ENCODE measurements at regions not wholly inside any gene's neighbourhood (a gene's known extent, or its start where the extent isn't known, plus 50 kb on each side); places are given as distances from the start of the nearest gene placed in this dataset.
"Not testable (repeated sequence)": the region's sequence is repeated elsewhere in the genome, so short reads cannot be mapped to it uniquely, and the experiment has no call there.

DNA sequence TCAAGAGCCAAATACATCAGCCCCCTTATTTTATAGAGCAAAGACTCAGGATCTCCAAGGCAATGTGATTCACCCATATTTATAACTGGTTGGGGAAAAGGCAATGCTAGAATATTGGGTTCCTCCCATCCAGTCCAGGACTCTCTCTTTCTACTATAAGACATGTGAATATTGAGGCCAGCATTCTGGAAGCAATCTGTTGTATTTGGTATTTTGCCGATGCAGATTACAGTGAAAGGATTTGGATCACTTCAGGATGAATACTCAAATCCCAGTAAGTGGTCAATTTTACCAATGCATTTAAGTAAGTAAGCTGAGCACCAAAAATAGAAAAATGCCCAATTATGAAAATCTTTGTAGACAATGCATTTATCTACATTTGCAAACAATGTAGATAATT, 1834.7 kb upstream of the PIK3C3 start:
- no peaks in the 10 kb centered on the region for H3K4me1 ChIP-seq (ENCODE audit: low read depth, poor library complexity, severe bottlenecking)
- TF ChIP-seq, protein P1, sequence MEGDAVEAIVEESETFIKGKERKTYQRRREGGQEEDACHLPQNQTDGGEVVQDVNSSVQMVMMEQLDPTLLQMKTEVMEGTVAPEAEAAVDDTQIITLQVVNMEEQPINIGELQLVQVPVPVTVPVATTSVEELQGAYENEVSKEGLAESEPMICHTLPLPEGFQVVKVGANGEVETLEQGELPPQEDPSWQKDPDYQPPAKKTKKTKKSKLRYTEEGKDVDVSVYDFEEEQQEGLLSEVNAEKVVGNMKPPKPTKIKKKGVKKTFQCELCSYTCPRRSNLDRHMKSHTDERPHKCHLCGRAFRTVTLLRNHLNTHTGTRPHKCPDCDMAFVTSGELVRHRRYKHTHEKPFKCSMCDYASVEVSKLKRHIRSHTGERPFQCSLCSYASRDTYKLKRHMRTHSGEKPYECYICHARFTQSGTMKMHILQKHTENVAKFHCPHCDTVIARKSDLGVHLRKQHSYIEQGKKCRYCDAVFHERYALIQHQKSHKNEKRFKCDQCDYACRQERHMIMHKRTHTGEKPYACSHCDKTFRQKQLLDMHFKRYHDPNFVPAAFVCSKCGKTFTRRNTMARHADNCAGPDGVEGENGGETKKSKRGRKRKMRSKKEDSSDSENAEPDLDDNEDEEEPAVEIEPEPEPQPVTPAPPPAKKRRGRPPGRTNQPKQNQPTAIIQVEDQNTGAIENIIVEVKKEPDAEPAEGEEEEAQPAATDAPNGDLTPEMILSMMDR (conservative IDR thresholded peaks at IDR 0.05; ENCODE audit: low read depth, low read length), result no peak
- H4K20me1 ChIP-seq (ENCODE audit: insufficient read depth), result no peaks in the 10 kb centered on the region
- no peak overlapping the region for H2AFZ ChIP-seq (ENCODE audit: low read depth)
- no peaks in the 10 kb centered on the region for H3K27me3 ChIP-seq (ENCODE audit: insufficient read depth, low read depth)
- H3K4me3 ChIP-seq (IDR thresholded peaks at IDR 0.05; ENCODE audit: insufficient read depth, low read depth, low read length), result no peak overlapping the region
- no peak overlapping the region for H3K27ac ChIP-seq
- H3K9ac ChIP-seq, result no peak overlapping the region
- no peaks in the 10 kb centered on the region for H3K36me3 ChIP-seq (ENCODE audit: insufficient read depth)
- no peak overlapping the region for H3K4me2 ChIP-seq
- H3K79me2 ChIP-seq (ENCODE audit: insufficient read depth, low read depth), result no peaks in the 10 kb centered on the region

DNA sequence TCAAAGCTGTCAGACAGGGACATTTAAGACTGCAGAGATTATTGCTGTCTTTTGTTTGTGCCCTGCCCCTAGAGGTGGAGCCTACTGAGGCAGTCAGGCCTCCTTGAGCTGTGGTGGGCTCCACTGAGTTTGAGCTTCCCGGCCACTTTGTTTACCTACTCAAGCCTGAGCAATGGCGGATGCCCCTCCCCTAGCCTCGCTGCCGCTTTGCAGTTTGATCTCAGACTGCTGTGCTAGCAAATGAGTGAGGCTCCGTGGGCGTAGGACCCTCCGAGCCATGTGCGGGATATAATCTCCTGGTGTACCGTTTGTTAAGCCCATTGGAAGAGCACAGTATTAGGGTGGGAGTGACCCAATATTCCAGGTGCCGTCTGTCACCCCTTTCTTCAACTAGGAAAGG, 1835.5 kb upstream of the PIK3C3 start:
- not testable (repeated sequence) for H3K4me3 ChIP-seq (IDR thresholded peaks at IDR 0.05; ENCODE audit: insufficient read depth, low read depth, low read length); H2AFZ ChIP-seq (ENCODE audit: low read depth); H3K36me3 ChIP-seq (ENCODE audit: insufficient read depth); H3K27me3 ChIP-seq (ENCODE audit: insufficient read depth, low read depth); H4K20me1 ChIP-seq (ENCODE audit: insufficient read depth); H3K79me2 ChIP-seq (ENCODE audit: insufficient read depth, low read depth); H3K4me1 ChIP-seq (ENCODE audit: low read depth, poor library complexity, severe bottlenecking); H3K27ac ChIP-seq; H3K4me2 ChIP-seq; H3K9ac ChIP-seq

DNA sequence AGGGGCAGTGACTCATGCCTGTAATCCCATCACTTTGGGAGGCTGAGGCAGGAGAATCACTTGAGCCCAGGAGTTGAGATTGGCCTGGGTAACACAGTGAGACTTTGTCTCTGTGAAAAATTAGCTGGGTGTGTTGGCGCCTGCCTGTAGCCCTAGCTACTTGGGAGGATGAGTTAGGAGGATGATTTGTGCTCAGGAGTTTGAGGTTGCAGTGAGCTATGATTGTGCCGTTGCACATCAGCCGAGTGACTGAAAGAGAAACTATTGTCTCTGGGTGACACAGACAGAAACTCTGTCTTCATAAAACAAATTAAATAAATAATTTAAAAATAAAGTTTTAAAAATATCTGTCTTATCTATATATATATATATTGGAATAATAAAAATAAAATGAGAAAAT, 1844.6 kb upstream of the PIK3C3 start:
- TF ChIP-seq, protein P1 (conservative IDR thresholded peaks at IDR 0.05; ENCODE audit: low read depth, low read length), result no peak
- Histone ChIP-seq H3K27ac (no peak overlapping the region), H2AFZ (ENCODE audit: low read depth) (no peak overlapping the region), H3K4me1 (ENCODE audit: low read depth, poor library complexity, severe bottlenecking) (peaks cover 4% of the 10 kb centered on the region), H3K4me3 (IDR thresholded peaks at IDR 0.05; ENCODE audit: insufficient read depth, low read depth, low read length) (no peak overlapping the region), H3K9ac (no peak overlapping the region), H4K20me1 (ENCODE audit: insufficient read depth) (no peaks in the 10 kb centered on the region), H3K4me2 (no peak overlapping the region), H3K36me3 (ENCODE audit: insufficient read depth) (no peaks in the 10 kb centered on the region), H3K27me3 (ENCODE audit: insufficient read depth, low read depth) (no peaks in the 10 kb centered on the region), H3K79me2 (ENCODE audit: insufficient read depth, low read depth) (no peaks in the 10 kb centered on the region)

- H3K79me2 ChIP-seq (ENCODE audit: insufficient read depth, low read depth), result no peaks in the 10 kb centered on the region
- peaks cover 4% of the 10 kb centered on the region for H3K4me1 ChIP-seq (ENCODE audit: low read depth, poor library complexity, severe bottlenecking)
- no peak overlapping the region; the same call in 1 of the 2 replicates for H3K4me2 ChIP-seq
- no peaks in the 10 kb centered on the region for H3K27me3 ChIP-seq (ENCODE audit: insufficient read depth, low read depth)
- no peaks in the 10 kb centered on the region for H3K36me3 ChIP-seq (ENCODE audit: insufficient read depth)
- H4K20me1 ChIP-seq (ENCODE audit: insufficient read depth), result no peaks in the 10 kb centered on the region
- H3K9ac ChIP-seq, result no peak overlapping the region
- H2AFZ ChIP-seq (ENCODE audit: low read depth), result peak overlapping the region; percentile 17; the same call in 1 of the 2 replicates
- no peak overlapping the region for H3K4me3 ChIP-seq (IDR thresholded peaks at IDR 0.05; ENCODE audit: insufficient read depth, low read depth, low read length)
- TF ChIP-seq, protein P1 (conservative IDR thresholded peaks at IDR 0.05; ENCODE audit: low read depth, low read length), result no peak
- H3K27ac ChIP-seq, result no peak overlapping the region
These were observed 1845.6 kb upstream of the PIK3C3 start for GRCh38 chr18:40109252-40110049.

- Histone ChIP-seq H3K79me2 (ENCODE audit: insufficient read depth, low read depth) (no peaks in the 10 kb centered on the region), H3K4me3 (IDR thresholded peaks at IDR 0.05; ENCODE audit: insufficient read depth, low read depth, low read length) (no peak overlapping the region), H2AFZ (ENCODE audit: low read depth) (peak overlapping the region; percentile 17; the same call in 1 of the 2 replicates), H3K4me2 (no peak overlapping the region), H4K20me1 (ENCODE audit: insufficient read depth) (no peaks in the 10 kb centered on the region), H3K27me3 (ENCODE audit: insufficient read depth, low read depth) (no peaks in the 10 kb centered on the region), H3K27ac (no peak overlapping the region), H3K36me3 (ENCODE audit: insufficient read depth) (no peaks in the 10 kb centered on the region), H3K4me1 (ENCODE audit: low read depth, poor library complexity, severe bottlenecking) (peaks cover 4% of the 10 kb centered on the region), H3K9ac (no peak overlapping the region)
- TF ChIP-seq, protein P1 (conservative IDR thresholded peaks at IDR 0.05; ENCODE audit: low read depth, low read length), result no peak
These were observed 1846.4 kb upstream of the PIK3C3 start for GRCh38 chr18:40108596-40108995.
